Breast epithelium (tissue), 4 donors: ENCODE measurements at regions not wholly inside any gene's neighbourhood (a gene's known extent, or its start where the extent isn't known, plus 50 kb on each side); places are given as distances from the start of the nearest gene placed in this dataset.

Experiments used
- DNase-seq, 2 donors: peaks; one replicate each; pipeline ENCODE4 v3.0.0-alpha.2; 2019; ENCODE audit warnings: low spot score in 2 of 2
- H3K27ac ChIP-seq, 2 donors: fragments of 200-600 bp; sonication (generic) in 1 of 2; one replicate each; pipeline ENCODE4 v1.5.1; 2016 to 2019; ENCODE audit warnings: mild to moderate bottlenecking in 1 of 2
- H3K27me3 ChIP-seq, 2 donors: fragments of 200-600 bp; sonication (generic) in 1 of 2; one replicate each; pipeline versions ENCODE4 v1.5.1 to v1.6.0; 2017 to 2019; ENCODE audit warnings: control low read depth in 1 of 2, mild to moderate bottlenecking in 1 of 2
- H3K36me3 ChIP-seq: fragments of 200-600 bp; one replicate; pipeline ENCODE4 v1.5.1; 2019
- H3K4me1 ChIP-seq, 2 donors: fragments of 200-600 bp; sonication (generic); one replicate each; pipeline ENCODE4 v1.5.1; 2016 to 2019; ENCODE audit warnings: control low read depth in 1 of 2
- H3K4me3 ChIP-seq, 3 donors: fragments of 200-600 bp; sonication (generic); 1 replicate in 2 of 3; 2 replicates in 1 of 3; pipeline ENCODE4 v1.5.1; 2016 to 2019; ENCODE audit warnings: mild to moderate bottlenecking in 3 of 3, moderate library complexity in 2 of 3
- H3K9me3 ChIP-seq, 2 donors: fragments of 200-600 bp; sonication (generic) in 1 of 2; one replicate each; pipeline ENCODE4 v1.5.1; 2016 to 2019; ENCODE audit warnings: control low read depth in 1 of 2
- POLR2A ChIP-seq: fragments of 450-650 bp; IDR thresholded peaks from one replicate; pipeline ENCODE4 v1.6.1; 2016; ENCODE audit warnings: antibody characterized with exemption, mild to moderate bottlenecking, moderate library complexity
- POLR2AphosphoS5 ChIP-seq, 3 donors: sonication (generic); formaldehyde crosslinking; IDR thresholded peaks; one replicate each; pipeline ENCODE4 v1.6.1; 2017; ENCODE audit warnings: antibody characterized with exemption in 3 of 3
- intact Hi-C: fragments of 100-400 bp; cut with DNase I; formaldehyde crosslinking; loops from one replicate; pipeline ENCODE4 v1.15.1; 2023; ENCODE audit warnings: low total_unique reads
- TF ChIP-seq, protein P1 (sequence below), 3 donors: fragments of 450-650 bp; IDR thresholded peaks; one replicate each; pipeline ENCODE4 v1.5.1; 2016 to 2017; ENCODE audit warnings: antibody characterized with exemption in 3 of 3, mild to moderate bottlenecking in 3 of 3, moderate library complexity in 3 of 3

DNA sequence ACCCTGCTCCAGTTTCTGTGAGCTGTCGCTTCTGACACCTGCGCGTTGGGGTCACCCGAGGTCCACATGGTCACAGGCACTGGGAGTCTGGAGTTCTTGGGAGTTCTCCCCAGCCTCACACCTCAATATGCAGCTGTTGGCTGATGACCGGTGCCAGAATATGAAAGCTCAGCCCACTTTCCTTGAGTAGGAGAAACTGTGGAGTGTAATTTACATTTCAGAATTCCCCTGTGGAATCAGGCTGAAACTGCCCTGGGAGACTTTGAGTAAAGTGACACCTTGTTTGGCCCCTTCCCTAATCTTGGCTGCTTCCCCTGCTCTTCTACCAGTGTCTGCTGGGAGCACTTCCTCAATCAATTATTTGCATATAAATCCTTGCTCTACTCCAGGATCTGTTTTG, 255.9 kb downstream of the NFKBIZ start:
- H3K4me3 ChIP-seq: no peak overlapping the region

DNA sequence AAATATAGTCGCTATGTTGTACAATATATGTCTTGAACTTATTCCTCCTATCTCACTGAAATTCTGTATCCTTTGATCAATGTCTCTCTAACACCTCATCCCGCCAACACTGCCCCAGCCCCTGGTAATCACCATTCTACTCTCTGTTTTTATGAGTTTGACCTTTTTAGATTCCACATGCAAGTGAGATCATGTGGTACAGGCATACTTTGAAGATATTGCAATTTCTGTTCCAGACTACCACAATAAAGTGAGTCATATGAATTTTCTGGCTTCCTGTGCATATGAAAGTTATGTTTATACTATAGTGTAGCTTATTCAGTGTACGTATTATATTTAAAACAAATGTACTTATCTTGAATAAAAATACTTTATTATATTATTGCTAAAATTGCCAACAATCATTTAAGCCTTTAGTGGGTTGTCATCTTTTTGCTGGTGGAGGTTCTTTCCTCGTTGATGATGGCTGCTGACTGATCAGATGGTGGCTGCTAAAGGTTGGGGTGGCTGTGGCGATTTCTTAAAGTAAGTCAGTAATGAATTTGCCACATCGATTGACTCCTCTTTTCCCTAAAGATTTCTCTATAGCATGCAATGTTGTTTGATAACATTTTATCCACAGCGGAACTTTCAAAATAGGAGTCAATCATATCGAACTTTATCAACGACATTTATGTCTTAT, 257.2 kb downstream of the NFKBIZ start:
- TF ChIP-seq POLR2A: no peak
- Histone ChIP-seq H3K36me3 (no peaks in the 10 kb centered on the region), H3K4me3 (no peak overlapping the region), H3K9me3 (peaks cover 0 to 7% of the 10 kb centered on the region in 2 donors), H3K27me3 (no peaks in the 10 kb centered on the region), H3K27ac (no peak overlapping the region), H3K4me1 (no peaks in the 10 kb centered on the region)
- intact Hi-C loops: loop anchor here (10.0 kb wide), 1 partner anchor 1562 kb away; no protein-coding TSS in a partner anchor
- no peak for DNase-seq

More for the DNA sequence above, 255.9 kb downstream of the NFKBIZ start:
- H3K27ac ChIP-seq: no peak overlapping the region
- TF ChIP-seq, protein P1, sequence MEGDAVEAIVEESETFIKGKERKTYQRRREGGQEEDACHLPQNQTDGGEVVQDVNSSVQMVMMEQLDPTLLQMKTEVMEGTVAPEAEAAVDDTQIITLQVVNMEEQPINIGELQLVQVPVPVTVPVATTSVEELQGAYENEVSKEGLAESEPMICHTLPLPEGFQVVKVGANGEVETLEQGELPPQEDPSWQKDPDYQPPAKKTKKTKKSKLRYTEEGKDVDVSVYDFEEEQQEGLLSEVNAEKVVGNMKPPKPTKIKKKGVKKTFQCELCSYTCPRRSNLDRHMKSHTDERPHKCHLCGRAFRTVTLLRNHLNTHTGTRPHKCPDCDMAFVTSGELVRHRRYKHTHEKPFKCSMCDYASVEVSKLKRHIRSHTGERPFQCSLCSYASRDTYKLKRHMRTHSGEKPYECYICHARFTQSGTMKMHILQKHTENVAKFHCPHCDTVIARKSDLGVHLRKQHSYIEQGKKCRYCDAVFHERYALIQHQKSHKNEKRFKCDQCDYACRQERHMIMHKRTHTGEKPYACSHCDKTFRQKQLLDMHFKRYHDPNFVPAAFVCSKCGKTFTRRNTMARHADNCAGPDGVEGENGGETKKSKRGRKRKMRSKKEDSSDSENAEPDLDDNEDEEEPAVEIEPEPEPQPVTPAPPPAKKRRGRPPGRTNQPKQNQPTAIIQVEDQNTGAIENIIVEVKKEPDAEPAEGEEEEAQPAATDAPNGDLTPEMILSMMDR (IDR thresholded peaks at IDR 0.05): no peak
- TF ChIP-seq POLR2AphosphoS5 (IDR thresholded peaks at IDR 0.05) (no peak), POLR2A (no peak)
- intact Hi-C loops: loop anchor here (10.0 kb wide), 1 partner anchor 1560 kb away; no protein-coding TSS in a partner anchor
- no peaks in the 10 kb centered on the region for H3K4me1 ChIP-seq
- no peaks in the 10 kb centered on the region for H3K36me3 ChIP-seq
- no peak for DNase-seq
- peaks cover 0 to 7% of the 10 kb centered on the region in 2 donors for H3K9me3 ChIP-seq
- H3K27me3 ChIP-seq: no peaks in the 10 kb centered on the region

DNA sequence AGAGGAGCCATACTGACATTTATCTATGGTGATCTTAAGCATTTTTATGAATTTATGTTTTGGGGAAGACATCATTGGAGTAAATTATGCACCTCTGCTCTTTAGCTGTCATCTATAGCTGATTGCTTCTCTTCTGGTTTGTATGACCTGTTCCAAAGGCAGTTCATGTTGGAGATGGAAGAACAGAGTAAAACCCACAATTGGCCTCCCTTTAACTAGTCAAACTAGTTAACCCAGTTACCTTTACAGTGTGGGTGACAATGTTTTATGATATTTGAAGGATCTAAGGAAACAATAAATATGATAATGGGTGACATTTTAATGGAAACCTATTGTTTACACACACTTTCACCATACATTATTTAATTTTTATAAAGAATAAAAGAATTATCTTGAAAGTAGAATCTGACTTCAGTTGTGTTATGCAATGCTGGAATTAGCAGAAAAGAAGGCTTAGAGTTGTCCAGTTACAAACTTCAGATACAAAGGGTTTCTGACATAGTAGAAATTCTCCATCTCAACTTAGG, 263.5 kb downstream of the NFKBIZ start:
- Histone ChIP-seq H3K27ac (no peak overlapping the region), H3K27me3 (no peaks in the 10 kb centered on the region), H3K4me3 (no peak overlapping the region), H3K9me3 (peaks cover 0 to 5% of the 10 kb centered on the region in 2 donors), H3K4me1 (no peaks in the 10 kb centered on the region), H3K36me3 (no peaks in the 10 kb centered on the region)
- intact Hi-C loops: no loop called here
- no peak for DNase-seq
- no peak for TF ChIP-seq POLR2A
- TF ChIP-seq, protein P1 (IDR thresholded peaks at IDR 0.05): no peak

DNA sequence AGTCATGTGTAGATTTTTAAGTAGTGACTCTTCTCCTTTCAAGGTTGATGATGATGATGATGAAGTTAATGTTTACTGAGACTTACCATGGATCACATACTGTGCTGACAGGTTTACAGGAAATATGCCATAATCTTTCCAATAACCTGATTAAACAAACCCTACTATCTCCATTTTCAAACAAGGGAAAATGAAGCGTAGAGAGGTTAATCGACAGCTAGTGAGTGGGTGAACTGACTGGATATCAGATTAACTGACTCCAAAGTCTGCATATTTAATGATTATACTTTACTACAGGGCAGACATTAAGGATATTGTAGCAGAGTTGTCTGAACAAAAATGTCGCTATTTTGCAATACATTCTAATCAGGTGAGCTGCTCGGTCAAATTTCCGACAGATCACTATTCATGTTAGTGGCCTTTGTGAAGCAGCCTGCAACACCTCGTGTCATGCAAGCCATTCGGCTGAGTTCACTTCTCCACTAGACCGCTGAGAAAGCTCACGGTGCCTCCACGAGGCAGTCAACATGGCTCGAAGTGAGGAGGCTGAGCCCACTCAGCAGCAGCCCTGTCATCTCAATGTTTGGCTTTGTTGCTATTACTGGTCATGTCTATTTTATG, 264.2 kb downstream of the NFKBIZ start:
- DNase-seq: no peak
- peaks cover 0 to 5% of the 10 kb centered on the region in 2 donors for H3K9me3 ChIP-seq
- no peaks in the 10 kb centered on the region for H3K4me1 ChIP-seq
- intact Hi-C loops: no loop called here
- no peak overlapping the region for H3K27ac ChIP-seq
- H3K4me3 ChIP-seq: no peak overlapping the region
- TF ChIP-seq POLR2AphosphoS5 (IDR thresholded peaks at IDR 0.05): no peak
- TF ChIP-seq POLR2A: no peak
- TF ChIP-seq, protein P1 (IDR thresholded peaks at IDR 0.05): no peak
- H3K27me3 ChIP-seq: no peaks in the 10 kb centered on the region
- H3K36me3 ChIP-seq: no peaks in the 10 kb centered on the region

DNA sequence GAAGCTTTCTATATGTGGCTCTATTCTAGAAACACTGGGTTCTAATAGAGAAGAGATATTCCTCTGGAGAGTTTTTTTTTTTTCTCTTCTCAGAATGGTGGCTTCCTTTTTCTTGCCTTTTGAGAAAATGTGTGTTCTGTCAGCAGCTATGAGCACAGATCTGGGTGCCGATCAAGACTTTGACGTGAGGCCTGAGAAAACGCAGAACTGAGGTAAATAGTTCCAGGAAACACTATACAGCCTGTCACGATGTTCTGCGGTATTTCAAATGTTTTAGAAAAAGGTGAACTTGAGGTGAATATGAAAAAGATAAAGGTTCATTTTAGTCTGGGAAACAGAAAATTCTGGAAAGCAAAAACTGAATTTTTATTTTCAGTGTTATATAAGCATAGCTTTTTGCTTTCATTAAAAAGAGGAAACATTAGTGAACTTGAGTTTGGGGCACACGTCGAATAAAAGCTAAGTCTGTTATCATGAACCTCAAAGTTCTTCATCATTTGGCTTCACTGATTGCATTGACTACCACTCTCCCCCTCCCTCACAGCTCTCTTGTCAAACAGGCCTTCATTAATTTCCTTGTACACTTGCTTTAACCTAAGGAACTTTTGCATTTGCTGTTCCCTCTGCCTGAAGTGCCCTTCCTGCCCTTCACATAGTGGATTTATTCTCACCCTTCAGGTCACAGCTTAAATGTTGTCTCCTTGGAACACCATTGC, 265.1 kb downstream of the NFKBIZ start:
- Histone ChIP-seq H3K36me3 (no peaks in the 10 kb centered on the region), H3K9me3 (peaks cover 0 to 5% of the 10 kb centered on the region in 2 donors), H3K27me3 (no peaks in the 10 kb centered on the region), H3K27ac (no peak overlapping the region), H3K4me3 (no peak overlapping the region), H3K4me1 (no peaks in the 10 kb centered on the region)
- no peak for TF ChIP-seq POLR2AphosphoS5 (IDR thresholded peaks at IDR 0.05)
- no peak for TF ChIP-seq POLR2A
- TF ChIP-seq, protein P1 (IDR thresholded peaks at IDR 0.05): no peak
- DNase-seq: no peak
- intact Hi-C loops: no loop called here
